SU-DHL-6 (cell line): ENCODE measurements at regions not wholly inside any gene's neighbourhood (a gene's known extent, or its start where the extent isn't known, plus 50 kb on each side); places are given as distances from the start of the nearest gene placed in this dataset.

Source experiments
- CTCF ChIP-seq: fragments of 200-600 bp; sonication (generic); IDR thresholded peaks from one replicate; pipeline ENCODE4 v1.5.1; 2017; ENCODE audit warnings: antibody characterized with exemption, mild to moderate bottlenecking, low read length, moderate library complexity; ENCODE audit not compliant: insufficient read depth, poor library complexity, severe bottlenecking
- EZH2phosphoT487 ChIP-seq: fragments of 200-600 bp; sonication (generic), shearing (Covaris generic); conservative IDR thresholded peaks from 2 replicates; pipeline ENCODE4 v1.6.1; 2018; ENCODE audit warnings: mild to moderate bottlenecking, antibody characterized with exemption, low read length, moderate library complexity, mixed read lengths

GRCh38 chr1:190736971-190737590, 259.4 kb upstream of the BRINP3 start:
- TF ChIP-seq CTCF (no peak), EZH2phosphoT487 (no peak)
